NB4 (cell line): ENCODE measurements at regions not wholly inside any gene's neighbourhood (a gene's known extent, or its start where the extent isn't known, plus 50 kb on each side); places are given as distances from the start of the nearest gene placed in this dataset.

ENCODE experiments used
- CTCF ChIP-seq: IDR thresholded peaks from one replicate; pipeline ENCODE4 v1.5.1; 2012; ENCODE audit warnings: low read depth, low read length
- MAX ChIP-seq: IDR thresholded peaks from 2 replicates; pipeline ENCODE4 v1.6.1; 2011; ENCODE audit warnings: low read depth, low read length
- POLR2A ChIP-seq: IDR thresholded peaks from 2 replicates; pipeline ENCODE4 v1.6.1; 2011; ENCODE audit warnings: mild to moderate bottlenecking; ENCODE audit not compliant: insufficient read length; ENCODE audit errors: extremely low read depth

- TF ChIP-seq CTCF (no peak), POLR2A (no peak), MAX (no peak)
Measured at GRCh38 chr12:4137441-4137840, 136.1 kb upstream of the CCND2 start.
